ENCODE measurements at regions not wholly inside any gene's neighbourhood (a gene's known extent, or its start where the extent isn't known, plus 50 kb on each side); places are given as distances from the start of the nearest gene placed in this dataset.

DNA sequence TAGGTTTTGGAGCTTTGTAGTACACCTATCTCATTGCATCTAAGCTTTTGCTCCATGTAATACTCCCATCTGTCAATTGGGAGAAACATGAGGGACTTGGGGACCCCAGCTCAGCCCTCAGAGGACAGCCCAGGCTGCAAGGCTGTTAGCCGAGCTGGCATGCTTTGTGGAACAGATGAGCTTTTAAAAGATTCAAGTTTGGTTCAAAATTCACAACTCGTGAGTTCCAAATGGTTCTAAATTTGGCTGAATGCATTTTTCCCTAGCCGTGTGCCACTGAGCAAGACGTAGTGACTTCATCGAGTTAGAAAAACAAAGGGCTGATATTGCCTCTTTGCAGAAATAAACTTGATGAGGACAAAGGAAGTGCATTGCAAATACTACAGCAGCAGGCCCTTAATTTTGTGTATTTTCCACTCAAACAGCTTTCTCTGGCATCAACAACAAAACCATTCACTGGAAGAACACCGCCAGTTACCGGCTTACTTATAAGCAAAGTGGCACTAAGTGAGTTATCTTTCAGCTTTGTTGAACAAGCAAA, 165.0 kb upstream of the HS3ST1 start:
- TF ChIP-seq CTCF (IDR thresholded peaks at IDR 0.05), result no peak
- DNase-seq, result no peak
- CTCF ChIA-PET, result no interaction called here
- no peaks in the 10 kb centered on the region for H3K27me3 Mint-ChIP-seq
- no peak for ATAC-seq (ENCODE audit: poor library complexity)
- Histone ChIP-seq H3K36me3 (ENCODE audit: insufficient read depth, low read length) (no peaks in the 10 kb centered on the region), H3K4me3 (ENCODE audit: low read length) (no peak overlapping the region), H3K9me3 (ENCODE audit: control insufficient read depth in 1 of 2, insufficient read depth in 1 of 2, low read length in 2 of 2) (no peaks in the 10 kb centered on the region), H3K27ac (ENCODE audit: low read depth in 1 of 2, low read length in 2 of 2) (no peak overlapping the region), H3K27me3 (ENCODE audit: control insufficient read depth in 1 of 2, insufficient read depth in 2 of 2, low read length in 2 of 2) (no peaks in the 10 kb centered on the region), H3K4me1 (ENCODE audit: insufficient read depth, low read length) (no peaks in the 10 kb centered on the region)
- no peaks in the 10 kb centered on the region for H3K9me3 Mint-ChIP-seq
- no peaks in the 10 kb centered on the region for H3K4me1 Mint-ChIP-seq (ENCODE audit: low read depth)
- POLR2A ChIA-PET, result no interaction called here
- no peak overlapping the region for H3K27ac Mint-ChIP-seq
- intact Hi-C loops (cut with DNase I, micrococcal nuclease), result no loop called here
- H3K4me3 Mint-ChIP-seq, result no peak overlapping the region
- H3K36me3 Mint-ChIP-seq (ENCODE audit: low read depth), result no peaks in the 10 kb centered on the region

- H3K4me3 ChIP-seq (ENCODE audit: low read length), result no peak overlapping the region
- no peak for TF ChIP-seq CTCF (IDR thresholded peaks at IDR 0.05)
- intact Hi-C loops (cut with DNase I, micrococcal nuclease), result no loop called here
- H3K36me3 ChIP-seq (ENCODE audit: insufficient read depth, low read length), result no peaks in the 10 kb centered on the region
- Mint-ChIP-seq H3K36me3 (ENCODE audit: low read depth) (no peaks in the 10 kb centered on the region), H3K4me3 (no peak overlapping the region), H3K27ac (no peak overlapping the region), H3K27me3 (no peaks in the 10 kb centered on the region), H3K4me1 (ENCODE audit: low read depth) (no peaks in the 10 kb centered on the region), H3K9me3 (no peaks in the 10 kb centered on the region)
- no peaks in the 10 kb centered on the region for H3K27me3 ChIP-seq (ENCODE audit: control insufficient read depth in 1 of 2, insufficient read depth in 2 of 2, low read length in 2 of 2)
- no peak for DNase-seq
- no peak overlapping the region for H3K27ac ChIP-seq (ENCODE audit: low read depth in 1 of 2, low read length in 2 of 2)
- POLR2A ChIA-PET, result no interaction called here
- no peaks in the 10 kb centered on the region for H3K9me3 ChIP-seq (ENCODE audit: control insufficient read depth in 1 of 2, insufficient read depth in 1 of 2, low read length in 2 of 2)
- H3K4me1 ChIP-seq (ENCODE audit: insufficient read depth, low read length), result no peaks in the 10 kb centered on the region
- CTCF ChIA-PET, result no interaction called here
- no peak for ATAC-seq (ENCODE audit: poor library complexity)
These were observed 163.6 kb upstream of the HS3ST1 start for GRCh38 chr4:11592276-11592675.

GRCh38 chr4:11590132-11590531, 161.4 kb upstream of the HS3ST1 start:
- H3K27ac Mint-ChIP-seq, result no peak overlapping the region
- DNase-seq (no peak), ATAC-seq (ENCODE audit: poor library complexity) (no peak)
- Histone ChIP-seq H3K9me3 (ENCODE audit: control insufficient read depth in 1 of 2, insufficient read depth in 1 of 2, low read length in 2 of 2) (no peaks in the 10 kb centered on the region), H3K4me3 (ENCODE audit: low read length) (no peak overlapping the region), H3K4me1 (ENCODE audit: insufficient read depth, low read length) (no peaks in the 10 kb centered on the region), H3K27ac (ENCODE audit: low read depth in 1 of 2, low read length in 2 of 2) (no peak overlapping the region), H3K36me3 (ENCODE audit: insufficient read depth, low read length) (no peaks in the 10 kb centered on the region), H3K27me3 (ENCODE audit: control insufficient read depth in 1 of 2, insufficient read depth in 2 of 2, low read length in 2 of 2) (no peaks in the 10 kb centered on the region)
- no peak for TF ChIP-seq CTCF (IDR thresholded peaks at IDR 0.05)
- ChIA-PET POLR2A (no interaction called here), CTCF (no interaction called here)
- intact Hi-C loops (cut with DNase I, micrococcal nuclease), result no loop called here
- no peaks in the 10 kb centered on the region for H3K9me3 Mint-ChIP-seq
- H3K36me3 Mint-ChIP-seq (ENCODE audit: low read depth), result no peaks in the 10 kb centered on the region
- no peaks in the 10 kb centered on the region for H3K27me3 Mint-ChIP-seq
- no peak overlapping the region for H3K4me3 Mint-ChIP-seq
- no peaks in the 10 kb centered on the region for H3K4me1 Mint-ChIP-seq (ENCODE audit: low read depth)
